Endothelial cell of umbilical vein (primary cell): ENCODE measurements at regions not wholly inside any gene's neighbourhood (a gene's known extent, or its start where the extent isn't known, plus 50 kb on each side); places are given as distances from the start of the nearest gene placed in this dataset.

Experiments used
- BruUV-seq: library from RNA; stranded (reverse); fragments of 400-500 nt; replicated peaks from 2 replicates; lab custom pipeline; 2021; lab: Mats Ljungman, UMichigan
- CTCF ChIA-PET: fragments of 300-600, 350-600 bp; sonication (Branson Sonifier 250); formaldehyde crosslinking; loops from one replicate; lab custom pipeline; 2021; ENCODE audit warnings: antibody characterized with exemption, inconsistent platforms; lab: Charles Lee
- POLR2A ChIA-PET: fragments of 300-600, 350-600 bp; sonication (Branson Sonifier 250); formaldehyde crosslinking; loops from one replicate; lab custom pipeline; 2021; ENCODE audit warnings: antibody characterized with exemption, inconsistent platforms; lab: Charles Lee
- DNase-seq: peaks from one replicate; pipeline ENCODE4 v3.0.0-alpha.2; 2011; ENCODE audit warnings: low read depth, low spot score
- FAIRE-seq: peaks from 2 replicates; lab custom pipeline; 2011; peaks lifted over from hg19 to GRCh38; lab: Jason Lieb, UNC
- H2AFZ ChIP-seq: 2 replicates; pipeline ENCODE4 v1.6.0; 2012; ENCODE audit warnings: low read depth, low read length, control low read depth, inconsistent platforms
- H3K27ac ChIP-seq: 2 replicates; pipeline ENCODE4 v1.5.1; 2011; ENCODE audit warnings: low read depth, mild to moderate bottlenecking, control low read depth, low read length, moderate library complexity; ENCODE audit not compliant: insufficient read depth
- H3K27me3 ChIP-seq, 2 experiments: 2 replicates each; pipeline versions ENCODE4 v1.6.0 to v1.6.1; 2011; ENCODE audit warnings: low read length in 2 of 2, mixed read lengths in 1 of 2; ENCODE audit not compliant: control insufficient read depth in 2 of 2, insufficient read depth in 2 of 2
- H3K36me3 ChIP-seq, 2 experiments: 2 replicates in 1 of 2; 3 replicates in 1 of 2; pipeline ENCODE4 v1.5.1; 2011; ENCODE audit warnings: low read length in 2 of 2, mild to moderate bottlenecking in 1 of 2, moderate library complexity in 1 of 2; ENCODE audit not compliant: control insufficient read depth in 2 of 2, insufficient read depth in 2 of 2; ENCODE audit errors: extremely low read depth in 1 of 2
- H3K4me1 ChIP-seq: 3 replicates; pipeline ENCODE4 v1.5.1; 2011; ENCODE audit warnings: mild to moderate bottlenecking, low read length; ENCODE audit not compliant: control insufficient read depth, insufficient read depth; ENCODE audit errors: extremely low read depth
- H3K4me2 ChIP-seq: 2 replicates; pipeline ENCODE4 v1.6.1; 2011; ENCODE audit warnings: low read length, control low read depth, mixed read lengths; ENCODE audit not compliant: insufficient read depth
- H3K4me3 ChIP-seq, 3 experiments: fragments of 200-600 bp in 1 of 3; sonication (generic), shearing (Covaris generic) in 1 of 3; replicated peaks in 1 of 3; 2 replicates each; pipeline ENCODE4 v1.5.1; 2011 to 2016; ENCODE audit warnings: control low read depth in 3 of 3, low read length in 3 of 3, mild to moderate bottlenecking in 2 of 3, inconsistent platforms in 1 of 3, low read depth in 1 of 3, moderate library complexity in 1 of 3; ENCODE audit not compliant: insufficient read depth in 1 of 3
- H3K79me2 ChIP-seq: 2 replicates; pipeline ENCODE4 v1.6.0; 2012; ENCODE audit warnings: low read length, inconsistent platforms; ENCODE audit not compliant: control insufficient read depth, insufficient read depth
- H3K9ac ChIP-seq: replicated peaks from 2 replicates; pipeline ENCODE3; 2011; ENCODE audit warnings: low read length, control low read depth; ENCODE audit not compliant: insufficient read depth; ENCODE audit errors: extremely low read depth
- H3K9me1 ChIP-seq: replicated peaks from 3 replicates; pipeline ENCODE4 v1.6.0; 2011; ENCODE audit warnings: mild to moderate bottlenecking, low read length; ENCODE audit not compliant: control insufficient read depth, insufficient read depth; ENCODE audit errors: extremely low read depth
- H3K9me3 ChIP-seq: replicated peaks from 2 replicates; pipeline ENCODE4 v1.5.1; 2012; ENCODE audit warnings: low read length, inconsistent platforms; ENCODE audit not compliant: control insufficient read depth, insufficient read depth
- H4K20me1 ChIP-seq: replicated peaks from 2 replicates; pipeline ENCODE3; 2011; ENCODE audit warnings: mild to moderate bottlenecking, low read length; ENCODE audit not compliant: control insufficient read depth, insufficient read depth; ENCODE audit errors: extremely low read depth
- CTCF ChIP-seq, 2 donors: IDR thresholded peaks; 1 replicate in 1 of 2; 2 replicates in 1 of 2; pipeline ENCODE4 v1.5.1; 2011; ENCODE audit warnings: low read length in 2 of 2, mild to moderate bottlenecking in 2 of 2, moderate library complexity in 2 of 2, control low read depth in 1 of 2, inconsistent platforms in 1 of 2, low read depth in 1 of 2; ENCODE audit not compliant: insufficient read depth in 1 of 2; ENCODE audit errors: extremely low read depth in 1 of 2
- EZH2 ChIP-seq: IDR thresholded peaks from 2 replicates; pipeline ENCODE4 v1.6.1; 2012; ENCODE audit warnings: borderline replicate concordance, low read depth, mild to moderate bottlenecking, moderate library complexity, low read length, inconsistent platforms; ENCODE audit not compliant: severe bottlenecking
- FOS ChIP-seq: IDR thresholded peaks from 2 replicates; pipeline ENCODE4 v1.6.1; 2011; ENCODE audit warnings: mild to moderate bottlenecking, low read length, moderate library complexity, borderline replicate concordance; ENCODE audit not compliant: insufficient read depth
- GATA2 ChIP-seq: IDR thresholded peaks from 2 replicates; pipeline ENCODE4 v1.7.0; 2011; ENCODE audit warnings: low read depth, mild to moderate bottlenecking, moderate library complexity, mixed read lengths, low read length; ENCODE audit not compliant: insufficient read length, insufficient read depth
- JUN ChIP-seq: IDR thresholded peaks from 2 replicates; pipeline ENCODE4 v1.6.1; 2011; ENCODE audit warnings: borderline replicate concordance, low read depth; ENCODE audit not compliant: insufficient read length, insufficient read depth
- MAX ChIP-seq: IDR thresholded peaks from 2 replicates; pipeline ENCODE4 v1.6.1; 2011; ENCODE audit not compliant: insufficient read depth, insufficient read length
- MYC ChIP-seq: IDR thresholded peaks from one replicate; pipeline ENCODE4 v1.6.1; 2011; ENCODE audit warnings: mild to moderate bottlenecking, low read depth, low read length
- POLR2A ChIP-seq: IDR thresholded peaks from 2 replicates; pipeline ENCODE4 v1.6.1; 2012; ENCODE audit warnings: low read depth, mild to moderate bottlenecking, control low read depth, low read length
- POLR2AphosphoS5 ChIP-seq: IDR thresholded peaks from 2 replicates; pipeline ENCODE4 v1.6.1; 2012; ENCODE audit warnings: low read depth, mild to moderate bottlenecking, control low read depth, low read length, moderate library complexity; ENCODE audit not compliant: insufficient read depth
- dilution Hi-C: fragments of 300-500 bp; cut with MboI; formaldehyde crosslinking; loops from one replicate; pipeline ENCODE4 v1.15.0; 2019; ENCODE audit warnings: low sequenced_read_pairs; ENCODE audit not compliant: extremely low pct_ligation_motif_present
- intact Hi-C: fragments of 100-400 bp; cut with micrococcal nuclease; formaldehyde crosslinking; loops from one replicate; pipeline ENCODE4 v1.10.0; 2022

GRCh38 chr3:166187237-166187636, 350.0 kb upstream of the BCHE start:
- FAIRE-seq (no peak), DNase-seq (no peak)
- no peak overlapping the region for H3K4me2 ChIP-seq
- TF ChIP-seq POLR2AphosphoS5: no peak
- TF ChIP-seq FOS: no peak
- no peak for TF ChIP-seq POLR2A
- no peak for TF ChIP-seq GATA2
- TF ChIP-seq JUN: no peak
- no peak for TF ChIP-seq MYC
- no peak for TF ChIP-seq EZH2
- no peak for TF ChIP-seq MAX
- TF ChIP-seq CTCF (IDR thresholded peaks at IDR 0.05; ENCODE audit: extremely low read depth in 1 of 2, insufficient read depth in 1 of 2, low read depth in 1 of 2, low read length in 2 of 2): no peak
- H3K4me3 ChIP-seq: no peak overlapping the region
- H3K9ac ChIP-seq: no peak overlapping the region
- no peak overlapping the region for H2AFZ ChIP-seq
- intact Hi-C loops (no loop called here), dilution Hi-C loops (no loop called here)
- BruUV-seq: no TSS peak
- ChIA-PET CTCF (no interaction called here), POLR2A (no interaction called here)
- H4K20me1 ChIP-seq: no peaks in the 10 kb centered on the region
- no peaks in the 10 kb centered on the region for H3K79me2 ChIP-seq
- no peaks in the 10 kb centered on the region for H3K36me3 ChIP-seq
- H3K27ac ChIP-seq: no peak overlapping the region
- H3K9me3 ChIP-seq: no peaks in the 10 kb centered on the region
- no peaks in the 10 kb centered on the region for H3K27me3 ChIP-seq
- H3K4me1 ChIP-seq: no peaks in the 10 kb centered on the region
- no peaks in the 10 kb centered on the region for H3K9me1 ChIP-seq
